ENCODE measurements at regions not wholly inside any gene's neighbourhood (a gene's known extent, or its start where the extent isn't known, plus 50 kb on each side); places are given as distances from the start of the nearest gene placed in this dataset.
"Not testable (repeated sequence)": the region's sequence is repeated elsewhere in the genome, so short reads cannot be mapped to it uniquely, and the experiment has no call there.

DNA sequence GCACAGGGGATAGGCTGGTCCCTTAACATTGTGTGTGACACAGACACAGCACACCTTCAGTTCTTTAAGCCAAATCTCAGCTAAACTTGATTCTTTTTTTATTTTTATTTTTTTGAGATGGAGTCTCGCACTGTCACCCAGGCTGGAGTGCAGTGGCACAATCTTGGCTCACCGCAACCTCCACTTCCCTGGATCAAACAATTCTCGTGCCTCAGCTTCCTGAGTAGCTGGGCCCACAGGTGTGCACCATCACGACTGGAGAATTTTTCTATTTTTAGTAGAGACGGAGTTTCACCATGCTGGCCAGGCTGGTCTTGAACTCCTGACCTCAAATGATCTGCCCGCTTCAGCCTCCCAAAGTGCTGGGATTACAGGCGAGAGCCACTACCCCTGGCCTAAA is 123.6 kb upstream of the ERRFI1 start:
- in situ Hi-C loops (cut with HindIII; ENCODE audit: low sequenced_read_pairs): not testable (repeated sequence)

DNA sequence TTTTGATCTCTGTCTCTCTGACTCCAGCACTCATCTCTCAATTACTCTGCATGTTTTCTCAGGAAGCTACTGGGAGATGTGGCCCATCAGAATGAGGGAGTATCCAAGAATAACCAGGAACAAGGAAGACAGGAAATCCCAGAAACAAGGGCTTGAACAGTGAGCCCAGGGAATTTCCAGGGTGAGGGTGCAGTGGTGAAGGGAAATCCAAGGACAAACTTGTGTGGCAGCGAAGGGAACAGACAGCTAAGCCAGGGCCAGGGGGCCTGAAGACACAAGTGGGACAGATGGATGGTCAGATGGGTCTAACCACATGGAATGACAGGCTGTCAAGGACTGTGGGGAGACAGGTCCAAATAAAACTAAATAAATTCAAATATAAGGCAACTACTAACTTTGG is 121.8 kb upstream of the ERRFI1 start:
- in situ Hi-C loops (cut with HindIII; ENCODE audit: low sequenced_read_pairs): no loop called here

DNA sequence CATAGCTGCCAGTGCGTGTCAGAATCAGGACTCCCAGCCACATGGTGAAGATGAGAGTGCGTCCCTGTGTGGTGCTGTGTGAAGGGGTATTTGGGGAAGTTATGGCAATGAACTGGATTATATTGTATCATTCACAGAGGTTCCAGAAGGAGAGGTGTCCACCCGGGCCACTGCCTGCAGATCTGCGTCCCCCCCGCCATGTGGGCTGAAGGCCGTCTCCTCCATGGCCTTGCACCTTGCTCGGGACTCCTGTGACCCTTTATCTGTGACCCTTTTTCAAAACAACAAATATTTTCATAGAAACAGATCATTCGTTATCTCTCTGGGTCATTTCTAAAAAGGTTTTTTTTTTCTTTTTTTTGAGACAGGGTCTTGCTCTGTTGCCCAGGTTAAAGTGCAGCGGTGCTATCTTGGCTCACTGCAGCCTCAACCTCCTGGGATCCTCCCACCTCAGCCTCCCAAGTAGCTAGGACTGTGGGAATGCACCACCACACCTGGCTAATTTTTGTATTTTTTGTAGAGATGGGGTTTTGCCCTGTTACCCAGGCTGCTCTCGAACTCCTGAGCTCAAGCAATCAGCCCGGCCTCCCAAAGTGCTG is 120.2 kb upstream of the ERRFI1 start:
- in situ Hi-C loops (cut with HindIII; ENCODE audit: low sequenced_read_pairs): no loop called here

DNA sequence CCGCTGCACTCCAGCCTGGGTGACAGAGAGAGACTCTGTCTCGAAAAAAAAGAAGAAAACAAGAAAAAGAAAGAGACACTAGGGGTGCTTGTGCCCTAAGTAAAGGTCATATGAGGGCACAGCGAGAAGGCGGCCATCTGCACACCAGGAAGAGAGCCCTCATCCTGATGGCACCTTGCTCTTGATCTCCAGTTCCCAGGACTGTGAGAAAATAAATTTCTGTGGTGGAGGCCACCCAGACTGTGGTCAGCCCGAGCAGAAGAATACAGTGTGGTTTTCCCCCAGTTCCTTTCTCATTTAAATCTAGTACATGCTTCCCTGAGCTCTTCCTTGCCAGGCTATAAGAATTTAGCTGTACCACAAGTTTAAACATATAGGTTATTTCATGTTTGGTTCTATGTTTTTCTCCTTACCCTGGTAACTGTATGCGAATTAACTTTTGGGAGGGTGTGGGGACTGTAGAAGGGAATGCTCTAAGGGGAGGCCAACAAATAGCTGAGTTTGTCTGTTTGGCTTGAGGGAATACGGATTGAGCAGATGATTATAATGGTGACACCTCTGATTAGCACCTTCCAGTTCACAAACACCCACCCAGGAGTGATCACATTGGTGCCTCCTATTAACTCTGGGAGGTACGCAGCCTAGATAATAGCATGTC is 119.6 kb upstream of the ERRFI1 start:
- in situ Hi-C loops (cut with HindIII; ENCODE audit: low sequenced_read_pairs): no loop called here

DNA sequence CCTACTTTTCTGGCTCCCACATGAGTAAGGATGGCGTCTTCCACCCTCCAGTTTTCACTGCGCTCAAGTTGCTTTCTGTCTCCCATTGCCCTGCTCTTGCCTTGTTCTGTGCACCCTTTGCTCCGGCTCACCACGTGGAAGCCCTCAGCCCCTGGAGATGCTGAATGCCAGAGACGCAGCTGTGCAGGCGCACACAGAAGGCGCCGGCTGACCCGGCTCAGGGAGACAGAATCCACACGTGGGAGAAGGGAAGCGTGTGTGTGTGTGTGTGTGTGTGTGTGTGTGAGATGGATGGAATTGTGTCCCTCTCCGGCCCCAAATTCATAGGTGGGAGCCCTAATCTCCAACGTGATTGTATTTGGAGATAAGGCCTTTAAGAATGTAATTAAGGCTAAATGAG is 118.2 kb upstream of the ERRFI1 start:
- in situ Hi-C loops (cut with HindIII; ENCODE audit: low sequenced_read_pairs): no loop called here

GRCh38 chr1:8142955-8143629 is 117.0 kb upstream of the ERRFI1 start:
- in situ Hi-C loops (cut with HindIII; ENCODE audit: low sequenced_read_pairs): no loop called here

GRCh38 chr1:8139941-8140340 is 113.8 kb upstream of the ERRFI1 start:
- in situ Hi-C loops (cut with HindIII; ENCODE audit: low sequenced_read_pairs): no loop called here

DNA sequence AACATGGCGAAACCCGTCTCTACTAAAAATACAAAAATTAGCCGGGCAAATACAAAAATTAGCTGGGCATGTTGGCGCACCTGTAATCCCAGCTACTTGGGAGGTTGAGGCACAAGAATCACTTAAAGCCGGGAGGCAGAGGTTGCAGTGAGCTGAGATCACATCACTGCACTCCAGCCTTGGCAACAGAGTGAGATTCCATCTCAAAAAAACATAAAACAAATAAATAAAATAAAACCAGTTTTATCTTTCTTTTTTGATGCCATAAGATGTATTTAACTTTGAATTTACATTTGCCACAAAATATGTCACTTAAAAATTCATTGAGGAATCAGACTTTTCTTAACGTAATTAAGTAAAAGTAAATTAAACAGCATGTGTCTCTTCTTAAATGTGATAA is 113.3 kb upstream of the ERRFI1 start:
- in situ Hi-C loops (cut with HindIII; ENCODE audit: low sequenced_read_pairs): no loop called here

GRCh38 chr1:8138673-8139072 is 112.6 kb upstream of the ERRFI1 start:
- in situ Hi-C loops (cut with HindIII; ENCODE audit: low sequenced_read_pairs): no loop called here

- in situ Hi-C loops (cut with HindIII; ENCODE audit: low sequenced_read_pairs): no loop called here
These were observed 111.6 kb upstream of the ERRFI1 start for GRCh38 chr1:8137481-8138244.

- in situ Hi-C loops (cut with HindIII; ENCODE audit: low sequenced_read_pairs): no loop called here
These were observed 110.7 kb upstream of the ERRFI1 start for GRCh38 chr1:8136766-8137165.

DNA sequence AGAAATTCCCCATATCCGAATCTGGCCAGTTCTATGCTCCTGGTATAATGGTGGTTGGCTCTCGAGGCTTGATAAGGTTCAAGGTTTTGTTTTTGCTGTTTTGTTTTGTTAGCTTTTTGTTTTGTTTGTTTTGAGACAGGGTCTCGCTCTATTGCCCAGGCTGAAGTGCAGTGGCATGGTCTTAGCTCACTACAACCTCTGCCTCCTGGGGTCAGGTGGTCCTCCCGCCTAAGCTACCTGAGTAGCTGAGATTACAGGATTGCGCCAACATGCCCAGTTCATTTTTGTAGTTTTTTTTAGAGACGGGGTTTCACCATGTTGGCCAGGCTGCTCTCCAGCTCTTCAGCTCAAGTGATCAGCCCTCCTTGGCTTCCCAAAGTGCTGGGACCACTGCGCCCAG is 109.1 kb upstream of the ERRFI1 start:
- in situ Hi-C loops (cut with HindIII; ENCODE audit: low sequenced_read_pairs): no loop called here

GRCh38 chr1:8134546-8135235 is 108.6 kb upstream of the ERRFI1 start:
- in situ Hi-C loops (cut with HindIII; ENCODE audit: low sequenced_read_pairs): no loop called here

GRCh38 chr1:8133657-8134430 is 107.7 kb upstream of the ERRFI1 start:
- in situ Hi-C loops (cut with HindIII; ENCODE audit: low sequenced_read_pairs): no loop called here

DNA sequence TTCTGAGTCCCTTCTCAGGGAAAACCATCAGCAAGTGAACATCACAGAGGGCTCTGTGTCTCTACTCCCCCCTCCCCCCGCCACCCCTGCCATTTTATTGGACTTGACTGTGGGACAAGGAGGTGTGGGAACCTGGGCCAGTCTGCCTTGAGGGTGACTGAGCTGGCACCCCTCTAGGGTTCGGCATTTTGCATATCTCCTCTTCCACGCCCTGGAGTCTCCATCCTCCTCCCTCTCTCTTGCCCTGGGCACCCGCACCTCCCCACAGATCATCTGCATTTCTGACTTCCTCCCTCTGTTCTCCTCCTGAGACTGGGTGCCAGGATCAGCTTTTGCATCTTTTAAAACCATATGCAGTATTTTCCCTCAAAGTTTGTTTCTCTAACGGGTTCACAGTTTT is 107.1 kb upstream of the ERRFI1 start:
- in situ Hi-C loops (cut with HindIII; ENCODE audit: low sequenced_read_pairs): no loop called here

DNA sequence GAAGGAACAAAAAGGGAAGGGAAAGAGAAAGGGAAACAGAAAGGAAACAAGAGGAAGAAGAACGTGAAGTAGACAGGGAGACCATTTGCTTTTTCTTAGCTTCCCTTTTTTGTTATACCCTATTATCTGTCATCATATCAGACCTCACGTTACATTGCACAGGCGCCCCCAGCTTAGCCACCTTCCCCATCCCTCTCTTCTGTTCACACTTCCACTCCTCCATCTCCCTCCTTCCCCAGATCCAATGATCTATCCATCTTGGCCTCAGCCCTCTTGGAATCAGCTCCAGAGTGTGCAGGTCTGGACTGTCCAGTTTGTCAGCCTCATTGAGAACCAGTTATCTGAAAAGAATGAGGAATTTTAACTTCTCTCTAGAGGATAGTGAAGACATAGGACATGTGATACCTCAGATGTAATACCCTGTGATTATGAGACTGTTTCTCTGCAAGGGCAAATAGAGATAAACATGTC is 101.1 kb upstream of the ERRFI1 start:
- in situ Hi-C loops (cut with HindIII; ENCODE audit: low sequenced_read_pairs): no loop called here

DNA sequence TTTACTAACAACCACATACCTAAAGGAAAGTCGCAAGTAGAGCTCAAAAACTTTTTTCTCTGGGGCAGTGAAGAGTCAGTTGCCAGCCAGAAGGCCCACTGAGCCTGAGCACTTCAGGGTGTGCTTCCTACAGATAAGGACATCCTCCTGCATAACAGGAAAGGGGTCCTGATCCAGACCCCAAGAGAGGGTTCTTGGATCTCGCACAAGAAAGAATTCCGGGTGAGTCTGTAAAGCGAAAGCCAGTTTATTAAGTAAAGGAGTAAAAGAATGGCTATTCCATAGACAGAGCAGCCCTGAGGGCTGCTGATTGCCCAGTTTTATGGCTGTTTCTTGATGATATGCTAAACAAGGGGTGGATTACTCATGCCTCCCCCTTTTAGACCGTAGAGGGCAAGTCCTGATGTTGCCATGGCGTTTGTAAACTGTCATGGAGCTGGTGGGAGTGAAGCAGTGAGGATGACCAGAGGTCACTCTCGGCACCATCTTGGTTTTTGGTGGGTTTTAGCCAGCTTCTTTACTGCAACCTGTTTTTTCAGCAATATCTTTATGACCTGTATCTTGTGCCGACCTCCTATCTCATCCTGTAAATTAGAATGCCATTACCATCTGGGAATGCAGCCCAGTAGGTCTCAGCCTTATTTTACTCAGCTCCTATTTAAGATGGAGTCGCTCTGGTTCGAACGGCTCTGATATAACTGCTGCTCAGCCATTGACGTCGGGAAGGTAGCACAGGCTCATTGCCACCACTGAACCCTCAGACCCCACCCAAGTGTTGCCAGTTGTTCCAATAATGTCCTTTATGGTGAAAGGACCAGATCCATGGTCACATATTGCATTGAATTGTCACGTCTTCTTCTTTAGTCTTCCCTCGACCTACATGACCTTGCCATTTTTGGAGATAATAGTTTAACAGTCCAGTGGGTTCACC is 96.6 kb upstream of the ERRFI1 start:
- in situ Hi-C loops (cut with HindIII; ENCODE audit: low sequenced_read_pairs): no loop called here

- in situ Hi-C loops (cut with HindIII; ENCODE audit: low sequenced_read_pairs): no loop called here
These were observed 96.0 kb upstream of the ERRFI1 start for GRCh38 chr1:8122160-8122476.
